GM12892 (cell line): ENCODE measurements at regions not wholly inside any gene's neighbourhood (a gene's known extent, or its start where the extent isn't known, plus 50 kb on each side); places are given as distances from the start of the nearest gene placed in this dataset.

Source experiments
- POLR2AphosphoS5 ChIP-seq: IDR thresholded peaks from 2 replicates; pipeline ENCODE4 v1.6.1; 2011; ENCODE audit warnings: low read depth, low read length, control low read depth
- TAF1 ChIP-seq: IDR thresholded peaks from 2 replicates; pipeline ENCODE4 v1.6.1; 2011; ENCODE audit warnings: low read depth, mild to moderate bottlenecking, control low read depth, low read length, borderline replicate concordance

DNA sequence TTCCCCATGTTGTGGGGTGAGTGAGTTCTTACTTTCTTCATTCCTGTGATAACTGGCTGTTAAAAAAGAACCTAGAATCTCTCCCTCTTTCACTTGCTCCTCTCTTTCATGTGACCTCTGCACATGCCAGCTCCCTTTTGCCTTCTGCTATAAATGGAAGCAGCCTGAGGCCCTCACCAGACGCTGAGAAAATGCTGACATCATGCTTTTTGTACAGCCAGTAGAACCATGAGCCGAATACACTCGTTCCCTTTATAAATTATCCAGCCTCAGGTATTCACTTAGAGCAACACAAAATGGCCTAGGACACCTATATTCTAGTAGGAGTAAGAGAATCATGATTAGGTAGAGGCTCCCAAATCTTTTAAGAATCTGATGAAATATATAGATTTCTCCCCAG lies 333.5 kb downstream of the LRIG3 start:
- TF ChIP-seq POLR2AphosphoS5 (no peak), TAF1 (no peak)
